Astrocyte (in vitro differentiated cells and primary cell): ENCODE measurements at regions not wholly inside any gene's neighbourhood (a gene's known extent, or its start where the extent isn't known, plus 50 kb on each side); places are given as distances from the start of the nearest gene placed in this dataset.

ENCODE experiments used
- DNase-seq: peaks from one replicate; pipeline ENCODE4 v3.0.0-alpha.2; 2010; ENCODE audit warnings: low read depth
- FAIRE-seq: peaks from 2 replicates; lab custom pipeline; 2011; peaks lifted over from hg19 to GRCh38; lab: Jason Lieb, UNC
- H2AFZ ChIP-seq: 2 replicates; pipeline ENCODE4 v1.6.0; 2012; ENCODE audit warnings: low read depth, low read length, inconsistent platforms
- H3K27ac ChIP-seq: 2 replicates; pipeline ENCODE4 v1.5.1; 2011; ENCODE audit warnings: low read depth, low read length, inconsistent platforms
- H3K27me3 ChIP-seq: 2 replicates; pipeline ENCODE4 v1.6.0; 2011; ENCODE audit warnings: low read length, inconsistent platforms; ENCODE audit not compliant: insufficient read depth
- H3K36me3 ChIP-seq: 2 replicates; pipeline ENCODE4 v1.5.1; 2011; ENCODE audit warnings: low read length, inconsistent platforms; ENCODE audit not compliant: insufficient read depth
- H3K4me1 ChIP-seq: 2 replicates; pipeline ENCODE4 v1.5.1; 2011; ENCODE audit warnings: low read length, inconsistent platforms; ENCODE audit not compliant: insufficient read depth
- H3K4me2 ChIP-seq: 2 replicates; pipeline ENCODE4 v1.6.0; 2012; ENCODE audit warnings: low read length, inconsistent platforms
- H3K4me3 ChIP-seq: 2 replicates; pipeline ENCODE4 v1.5.1; 2011; ENCODE audit warnings: low read depth, mild to moderate bottlenecking, low read length, inconsistent platforms; ENCODE audit not compliant: insufficient read depth
- H3K79me2 ChIP-seq: 2 replicates; pipeline ENCODE4 v1.6.0; 2012; ENCODE audit warnings: mild to moderate bottlenecking, low read length, inconsistent platforms; ENCODE audit not compliant: insufficient read depth
- H3K9ac ChIP-seq: 2 replicates; pipeline ENCODE4 v1.6.0; 2012; ENCODE audit warnings: mild to moderate bottlenecking, low read length, inconsistent platforms
- H3K9me3 ChIP-seq: 2 replicates; pipeline ENCODE4 v1.5.1; 2012; ENCODE audit warnings: low read depth, mild to moderate bottlenecking, low read length, inconsistent platforms; ENCODE audit not compliant: insufficient read depth
- H4K20me1 ChIP-seq: 2 replicates; pipeline ENCODE4 v1.6.0; 2012; ENCODE audit warnings: low read length, inconsistent platforms; ENCODE audit not compliant: insufficient read depth
- H3K27ac Mint-ChIP-seq: one replicate; pipeline ENCODE4 v1.8.0; 2021; ENCODE audit warnings: mild to moderate bottlenecking, mixed read lengths; ENCODE audit not compliant: unreplicated experiment
- H3K27me3 Mint-ChIP-seq: one replicate; pipeline ENCODE4 v1.8.0; 2021; ENCODE audit warnings: low read depth, mixed read lengths; ENCODE audit not compliant: unreplicated experiment
- H3K36me3 Mint-ChIP-seq: one replicate; pipeline ENCODE4 v1.8.0; 2021; ENCODE audit warnings: low read depth, mixed read lengths; ENCODE audit not compliant: unreplicated experiment
- H3K4me1 Mint-ChIP-seq: one replicate; pipeline ENCODE4 v1.8.0; 2021; ENCODE audit warnings: low read depth, mixed read lengths; ENCODE audit not compliant: unreplicated experiment
- H3K4me3 Mint-ChIP-seq: one replicate; pipeline ENCODE4 v1.8.0; 2021; ENCODE audit warnings: mild to moderate bottlenecking, moderate library complexity, mixed read lengths; ENCODE audit not compliant: unreplicated experiment
- H3K9me3 Mint-ChIP-seq: one replicate; pipeline ENCODE4 v1.8.0; 2021; ENCODE audit warnings: mild to moderate bottlenecking, mixed read lengths; ENCODE audit not compliant: unreplicated experiment
- EZH2 ChIP-seq: IDR thresholded peaks from 2 replicates; pipeline ENCODE4 v1.6.1; 2012; ENCODE audit warnings: mild to moderate bottlenecking, low read length, inconsistent platforms; ENCODE audit not compliant: insufficient read depth
- TF ChIP-seq, protein P1 (sequence below): IDR thresholded peaks from 2 replicates; pipeline ENCODE4 v1.5.1; 2011; ENCODE audit warnings: low read depth, mild to moderate bottlenecking, inconsistent platforms, low read length, moderate library complexity; ENCODE audit not compliant: insufficient read depth

DNA sequence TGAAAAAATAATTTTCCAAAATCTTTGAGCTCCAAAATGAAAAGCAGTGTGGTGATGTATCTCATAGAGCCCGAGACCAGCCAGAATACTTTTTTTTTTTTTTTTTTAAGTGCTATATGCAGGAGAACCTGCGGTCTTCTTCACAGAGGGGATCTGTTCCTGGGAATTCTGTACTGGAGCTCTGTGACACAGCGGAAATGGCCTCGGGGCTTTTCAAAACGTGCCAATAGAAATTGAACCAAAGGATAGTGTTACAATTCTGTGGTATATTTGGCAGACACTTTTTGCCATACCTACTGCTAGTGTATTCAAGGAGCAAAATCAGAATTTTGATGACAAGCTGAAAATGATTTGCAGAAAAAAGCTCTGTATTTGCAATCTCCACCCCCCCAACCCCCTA lies 1429.3 kb upstream of the LRRTM3 start:
- no peak for FAIRE-seq
- no peaks in the 10 kb centered on the region for H3K9me3 Mint-ChIP-seq
- Histone ChIP-seq H3K27ac (no peak overlapping the region), H2AFZ (no peak overlapping the region), H3K4me1 (no peaks in the 10 kb centered on the region), H3K36me3 (no peaks in the 10 kb centered on the region), H3K9ac (no peak overlapping the region), H3K4me3 (no peak overlapping the region), H4K20me1 (no peaks in the 10 kb centered on the region), H3K4me2 (no peak overlapping the region), H3K9me3 (no peaks in the 10 kb centered on the region), H3K79me2 (no peaks in the 10 kb centered on the region), H3K27me3 (no peaks in the 10 kb centered on the region)
- H3K27me3 Mint-ChIP-seq = no peaks in the 10 kb centered on the region
- no peak for TF ChIP-seq EZH2
- TF ChIP-seq, protein P1, sequence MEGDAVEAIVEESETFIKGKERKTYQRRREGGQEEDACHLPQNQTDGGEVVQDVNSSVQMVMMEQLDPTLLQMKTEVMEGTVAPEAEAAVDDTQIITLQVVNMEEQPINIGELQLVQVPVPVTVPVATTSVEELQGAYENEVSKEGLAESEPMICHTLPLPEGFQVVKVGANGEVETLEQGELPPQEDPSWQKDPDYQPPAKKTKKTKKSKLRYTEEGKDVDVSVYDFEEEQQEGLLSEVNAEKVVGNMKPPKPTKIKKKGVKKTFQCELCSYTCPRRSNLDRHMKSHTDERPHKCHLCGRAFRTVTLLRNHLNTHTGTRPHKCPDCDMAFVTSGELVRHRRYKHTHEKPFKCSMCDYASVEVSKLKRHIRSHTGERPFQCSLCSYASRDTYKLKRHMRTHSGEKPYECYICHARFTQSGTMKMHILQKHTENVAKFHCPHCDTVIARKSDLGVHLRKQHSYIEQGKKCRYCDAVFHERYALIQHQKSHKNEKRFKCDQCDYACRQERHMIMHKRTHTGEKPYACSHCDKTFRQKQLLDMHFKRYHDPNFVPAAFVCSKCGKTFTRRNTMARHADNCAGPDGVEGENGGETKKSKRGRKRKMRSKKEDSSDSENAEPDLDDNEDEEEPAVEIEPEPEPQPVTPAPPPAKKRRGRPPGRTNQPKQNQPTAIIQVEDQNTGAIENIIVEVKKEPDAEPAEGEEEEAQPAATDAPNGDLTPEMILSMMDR = no peak
- no peak overlapping the region for H3K4me3 Mint-ChIP-seq
- no peak overlapping the region for H3K27ac Mint-ChIP-seq
- no peak for DNase-seq
- H3K4me1 Mint-ChIP-seq = no peaks in the 10 kb centered on the region
- no peaks in the 10 kb centered on the region for H3K36me3 Mint-ChIP-seq

DNA sequence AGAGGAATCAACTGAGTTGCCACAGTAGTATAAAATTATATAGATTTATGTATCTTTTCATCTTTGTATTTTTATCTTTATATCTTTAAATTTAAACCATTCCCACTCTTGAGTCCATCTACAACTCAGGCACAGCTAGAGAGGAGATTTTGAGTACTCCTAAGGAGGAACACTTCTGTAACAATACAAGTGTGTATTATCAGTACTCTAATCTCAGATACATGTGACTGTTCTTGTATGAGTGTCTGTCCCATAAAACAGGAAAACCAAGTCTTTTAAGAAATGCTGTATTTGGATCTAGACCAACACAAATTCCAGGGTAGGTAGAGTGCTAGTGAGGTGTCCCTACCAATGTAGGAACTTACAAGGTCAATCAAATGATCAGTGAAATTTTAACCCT lies 1428.0 kb upstream of the LRRTM3 start:
- no peaks in the 10 kb centered on the region for H3K9me3 Mint-ChIP-seq

GRCh38 chr10:65500716-65501115 lies 1425.1 kb upstream of the LRRTM3 start:
- H3K9me3 Mint-ChIP-seq = no peaks in the 10 kb centered on the region
- Histone ChIP-seq H3K4me3 (no peak overlapping the region), H2AFZ (no peak overlapping the region), H3K9ac (no peak overlapping the region), H3K27me3 (no peaks in the 10 kb centered on the region), H3K4me1 (no peaks in the 10 kb centered on the region), H3K9me3 (no peaks in the 10 kb centered on the region), H4K20me1 (no peaks in the 10 kb centered on the region), H3K27ac (no peak overlapping the region), H3K79me2 (no peaks in the 10 kb centered on the region), H3K4me2 (no peak overlapping the region), H3K36me3 (no peaks in the 10 kb centered on the region)
- DNase-seq (no peak), FAIRE-seq (no peak)
- H3K27ac Mint-ChIP-seq = no peak overlapping the region
- TF ChIP-seq EZH2 = no peak
- TF ChIP-seq, protein P1 = no peak
- H3K36me3 Mint-ChIP-seq = no peaks in the 10 kb centered on the region
- H3K27me3 Mint-ChIP-seq = no peaks in the 10 kb centered on the region
- no peak overlapping the region for H3K4me3 Mint-ChIP-seq
- H3K4me1 Mint-ChIP-seq = no peaks in the 10 kb centered on the region

More for the DNA sequence above, 1428.0 kb upstream of the LRRTM3 start:
- FAIRE-seq (no peak), DNase-seq (no peak)
- Histone ChIP-seq H4K20me1 (no peaks in the 10 kb centered on the region), H3K79me2 (no peaks in the 10 kb centered on the region), H2AFZ (no peak overlapping the region), H3K9ac (no peak overlapping the region), H3K4me2 (no peak overlapping the region), H3K36me3 (no peaks in the 10 kb centered on the region), H3K27me3 (no peaks in the 10 kb centered on the region), H3K27ac (no peak overlapping the region), H3K9me3 (no peaks in the 10 kb centered on the region), H3K4me3 (no peak overlapping the region), H3K4me1 (no peaks in the 10 kb centered on the region)
- Mint-ChIP-seq H3K4me1 (no peaks in the 10 kb centered on the region), H3K27me3 (no peaks in the 10 kb centered on the region), H3K36me3 (no peaks in the 10 kb centered on the region), H3K4me3 (no peak overlapping the region), H3K27ac (no peak overlapping the region)
- TF ChIP-seq, protein P1 = no peak
- no peak for TF ChIP-seq EZH2
